ENCODE measurements at regions not wholly inside any gene's neighbourhood (a gene's known extent, or its start where the extent isn't known, plus 50 kb on each side); places are given as distances from the start of the nearest gene placed in this dataset.
"Not testable (repeated sequence)": the region's sequence is repeated elsewhere in the genome, so short reads cannot be mapped to it uniquely, and the experiment has no call there.

GRCh38 chr4:108427946-108428485 lies 192.4 kb upstream of the RPL34 start:
- TF ChIP-seq Cebpa-rat (IDR thresholded peaks at IDR 0.05), result no peak
- Histone ChIP-seq H3K36me3 (no peaks in the 10 kb centered on the region), H3K9ac (no peak overlapping the region)

GRCh38 chr4:108426493-108426892 lies 193.9 kb upstream of the RPL34 start:
- no peak overlapping the region for H3K4me2 ChIP-seq
- H3K27ac ChIP-seq, result no peak overlapping the region
- peaks cover 9 to 21% (median 15%) of the 10 kb centered on the region in 11 experiments; a peak in 18 of 22 replicates for H3K9me3 ChIP-seq (replicated peaks in 1 of 11)

More at GRCh38 chr4:108427946-108428485, 192.4 kb upstream of the RPL34 start:
- Histone ChIP-seq H3K27me3 (no peaks in the 10 kb centered on the region), H3K9me3 (replicated peaks in 1 of 11) (peaks cover 0 to 11% (median 4%) of the 10 kb centered on the region in 11 experiments; a peak in 11 of 22 replicates), H3K4me1 (peaks cover 0 to 51% (median 0%) of the 10 kb centered on the region in 10 experiments; a peak in 4 of 20 replicates), H3K4me3 (no peak overlapping the region), H4K20me1 (no peaks in the 10 kb centered on the region), H3K4me2 (peak overlapping the region in 1 of 11 experiments; percentile 8; a peak in 1 of 22 replicates), H3K27ac (no peak overlapping the region)

DNA sequence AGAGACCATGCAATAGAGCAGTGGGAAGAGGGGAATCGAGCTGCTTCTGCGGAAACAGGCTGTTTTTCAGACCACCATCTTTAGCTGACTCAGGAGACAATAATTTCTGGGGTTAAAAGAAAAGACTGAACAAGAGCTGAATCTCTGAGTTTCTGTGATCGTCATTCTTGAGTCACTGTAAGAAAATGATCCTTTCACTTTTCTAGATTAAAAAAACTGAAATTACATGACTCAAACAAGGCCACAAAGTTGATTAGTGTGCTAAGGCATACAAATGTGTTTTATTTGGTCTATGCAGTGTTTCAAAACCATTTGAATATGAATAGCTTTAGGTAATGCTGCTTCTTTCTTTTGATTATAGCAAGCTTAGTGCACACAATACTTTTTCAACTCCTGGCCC lies 194.4 kb upstream of the RPL34 start:
- no peak for TF ChIP-seq Cebpa-rat (IDR thresholded peaks at IDR 0.05)
- no peaks in the 10 kb centered on the region for H3K27me3 ChIP-seq
- H3K9me3 ChIP-seq (replicated peaks in 1 of 11), result peaks cover 9 to 21% (median 15%) of the 10 kb centered on the region in 11 experiments; a peak in 18 of 22 replicates
- no peak overlapping the region for H3K4me3 ChIP-seq
- H3K4me1 ChIP-seq, result peaks cover 0 to 32% (median 0%) of the 10 kb centered on the region in 10 experiments; a peak in 4 of 20 replicates
- H3K27ac ChIP-seq, result no peak overlapping the region
- H3K9ac ChIP-seq, result no peak overlapping the region
- no peak overlapping the region for H3K4me2 ChIP-seq
- H4K20me1 ChIP-seq, result no peaks in the 10 kb centered on the region
- H3K36me3 ChIP-seq, result no peaks in the 10 kb centered on the region

More at GRCh38 chr4:108426493-108426892, 193.9 kb upstream of the RPL34 start:
- peaks cover 0 to 37% (median 0%) of the 10 kb centered on the region in 10 experiments; a peak in 4 of 20 replicates for H3K4me1 ChIP-seq
- H3K27me3 ChIP-seq, result no peaks in the 10 kb centered on the region
- H3K4me3 ChIP-seq, result no peak overlapping the region
- no peaks in the 10 kb centered on the region for H4K20me1 ChIP-seq
- no peak overlapping the region for H3K9ac ChIP-seq
- H3K36me3 ChIP-seq, result no peaks in the 10 kb centered on the region
- no peak for TF ChIP-seq Cebpa-rat (IDR thresholded peaks at IDR 0.05)

DNA sequence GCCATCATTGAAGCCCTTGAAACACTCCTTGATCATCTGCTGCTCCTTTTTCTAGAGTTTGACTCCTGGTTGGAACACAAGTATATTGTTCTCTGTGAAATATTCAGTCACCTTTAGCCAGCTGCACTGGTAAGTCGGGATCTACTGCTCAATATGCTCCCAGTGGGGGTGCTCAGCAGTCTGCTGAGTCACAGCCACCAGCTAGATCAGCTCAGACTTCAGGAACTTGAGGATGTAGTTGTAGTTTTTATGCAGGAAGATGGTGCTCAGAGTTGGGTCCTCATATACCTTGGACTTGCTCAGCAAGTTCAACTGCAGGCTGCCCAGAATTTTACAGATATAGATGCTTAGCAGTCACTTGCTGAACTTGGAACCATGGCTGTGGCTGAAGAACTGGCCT lies 202.5 kb upstream of the RPL34 start:
- Histone ChIP-seq H3K9me3 (replicated peaks in 1 of 11) (peaks cover 8 to 18% (median 10%) of the 10 kb centered on the region in 11 experiments; a peak in 18 of 22 replicates), H3K27me3 (no peaks in the 10 kb centered on the region), H3K4me2 (0 out of 22 replicates have a peak overlapping the region, but pooled peaks of 1 of the 11 experiments have one; percentile 69), H4K20me1 (no peaks in the 10 kb centered on the region), H3K4me3 (no peak overlapping the region), H3K36me3 (no peaks in the 10 kb centered on the region), H3K27ac (no peak overlapping the region), H3K4me1 (peaks cover 0 to 20% (median 17%) of the 10 kb centered on the region in 10 experiments; a peak in 16 of 20 replicates), H3K9ac (no peak overlapping the region)
- no peak for TF ChIP-seq Cebpa-rat (IDR thresholded peaks at IDR 0.05)

- H4K20me1 ChIP-seq, result no peaks in the 10 kb centered on the region
- 0 out of 22 replicates have a peak overlapping the region, but pooled peaks of 1 of the 11 experiments have one; percentile 15 for H3K27ac ChIP-seq
- H3K36me3 ChIP-seq, result no peaks in the 10 kb centered on the region
- H3K9me3 ChIP-seq (replicated peaks in 1 of 11), result peaks cover 0 to 9% (median 0%) of the 10 kb centered on the region in 11 experiments; a peak in 7 of 22 replicates
- H3K9ac ChIP-seq, result no peak overlapping the region
- H3K27me3 ChIP-seq, result no peaks in the 10 kb centered on the region
- peak overlapping the region in 10 of 11 experiments; percentile 33 to 74 (median 59); a peak in 18 of 22 replicates for H3K4me2 ChIP-seq
- H3K4me1 ChIP-seq, result peaks cover 0 to 20% (median 17%) of the 10 kb centered on the region in 10 experiments; a peak in 16 of 20 replicates
- no peak for TF ChIP-seq Cebpa-rat (IDR thresholded peaks at IDR 0.05)
- H3K4me3 ChIP-seq, result no peak overlapping the region
Measured at GRCh38 chr4:108416831-108417230, 203.5 kb upstream of the RPL34 start.

DNA sequence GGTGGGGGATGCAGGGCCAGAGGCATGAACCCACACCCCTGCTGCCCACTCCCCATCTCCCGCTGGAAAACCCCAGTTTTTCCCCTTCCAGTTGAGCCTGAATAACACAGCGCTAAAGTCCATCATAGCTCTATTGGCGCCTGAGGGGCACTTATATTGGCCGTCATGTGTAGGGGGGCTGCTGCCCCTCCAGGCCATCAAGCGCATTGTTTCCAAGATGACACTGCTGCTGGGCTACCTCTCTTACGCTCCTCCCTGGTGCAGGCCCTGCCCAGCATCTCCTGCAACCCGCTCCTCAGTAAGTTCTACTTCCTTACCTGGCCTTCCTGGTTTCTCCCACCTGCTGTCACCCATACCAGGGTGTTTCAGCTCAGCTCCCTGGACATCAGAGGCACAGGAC lies 205.0 kb upstream of the RPL34 start:
- H4K20me1 ChIP-seq, result no peaks in the 10 kb centered on the region
- peaks cover 0 to 9% (median 0%) of the 10 kb centered on the region in 11 experiments; a peak in 4 of 22 replicates for H3K9me3 ChIP-seq (replicated peaks in 1 of 11)
- H3K4me3 ChIP-seq, result no peak overlapping the region
- no peak overlapping the region for H3K9ac ChIP-seq
- peaks cover 0 to 20% (median 17%) of the 10 kb centered on the region in 10 experiments; a peak in 16 of 20 replicates for H3K4me1 ChIP-seq
- no peaks in the 10 kb centered on the region for H3K27me3 ChIP-seq
- H3K36me3 ChIP-seq, result no peaks in the 10 kb centered on the region
- H3K27ac ChIP-seq, result no peak overlapping the region
- peak overlapping the region in 2 of 11 experiments; percentile 62 to 70; a peak in 5 of 22 replicates for H3K4me2 ChIP-seq
- no peak for TF ChIP-seq Cebpa-rat (IDR thresholded peaks at IDR 0.05)

DNA sequence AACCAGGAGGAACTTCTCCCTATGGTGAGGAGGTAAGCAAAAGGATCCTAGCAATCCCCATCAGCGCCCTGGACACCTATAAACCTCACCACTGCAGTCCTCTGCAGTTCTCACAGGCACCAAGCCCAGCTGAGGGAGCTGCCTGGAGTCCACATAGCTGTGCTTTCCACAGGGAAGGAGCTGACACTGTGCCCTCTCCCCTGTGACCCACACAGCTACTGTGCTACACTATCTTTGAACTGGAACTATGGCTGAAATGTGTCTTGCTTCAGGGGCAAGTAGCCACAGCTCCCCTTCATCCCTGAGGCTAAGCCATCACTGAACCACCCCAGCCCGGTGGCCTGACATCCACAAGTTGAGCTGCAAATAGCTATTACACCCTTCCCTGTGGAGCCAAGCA lies 208.5 kb upstream of the RPL34 start:
- Histone ChIP-seq H3K4me2 (no peak overlapping the region), H3K27me3 (no peaks in the 10 kb centered on the region), H3K36me3 (no peaks in the 10 kb centered on the region), H3K9me3 (replicated peaks in 1 of 11) (peaks cover 0 to 12% (median 2%) of the 10 kb centered on the region in 11 experiments; a peak in 6 of 22 replicates), H3K27ac (no peak overlapping the region), H4K20me1 (no peaks in the 10 kb centered on the region), H3K9ac (no peak overlapping the region), H3K4me1 (peaks cover 0 to 14% (median 12%) of the 10 kb centered on the region in 10 experiments; a peak in 16 of 20 replicates), H3K4me3 (no peak overlapping the region)
- TF ChIP-seq Cebpa-rat (IDR thresholded peaks at IDR 0.05), result no peak

DNA sequence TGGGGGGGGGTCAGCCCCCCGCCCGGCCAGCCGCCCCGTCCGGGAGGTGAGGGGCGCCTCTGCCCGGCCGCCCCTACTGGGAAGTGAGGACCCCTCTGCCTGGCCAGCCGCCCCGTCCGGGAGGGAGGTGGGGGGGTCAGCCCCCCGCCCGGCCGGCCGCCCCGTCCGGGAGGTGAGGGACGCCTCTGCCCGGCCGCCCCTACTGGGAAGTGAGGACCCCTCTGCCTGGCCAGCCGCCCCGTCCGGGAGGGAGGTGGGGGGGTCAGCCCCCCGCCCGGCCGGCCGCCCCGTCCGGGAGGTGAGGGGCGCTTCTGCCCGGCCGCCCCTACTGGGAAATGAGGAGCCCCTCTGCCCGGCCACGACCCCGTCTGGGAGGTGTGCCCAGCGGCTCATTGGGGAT lies 210.7 kb upstream of the RPL34 start:
- H3K4me2 ChIP-seq, H3K4me1 ChIP-seq, H3K36me3 ChIP-seq, H3K9ac ChIP-seq, H4K20me1 ChIP-seq, H3K27me3 ChIP-seq, H3K4me3 ChIP-seq, H3K27ac ChIP-seq: not testable (repeated sequence)
- peaks cover 0 to 21% (median 11%) of the 10 kb centered on the region in 11 experiments; a peak in 10 of 22 replicates for H3K9me3 ChIP-seq (replicated peaks in 1 of 11)

DNA sequence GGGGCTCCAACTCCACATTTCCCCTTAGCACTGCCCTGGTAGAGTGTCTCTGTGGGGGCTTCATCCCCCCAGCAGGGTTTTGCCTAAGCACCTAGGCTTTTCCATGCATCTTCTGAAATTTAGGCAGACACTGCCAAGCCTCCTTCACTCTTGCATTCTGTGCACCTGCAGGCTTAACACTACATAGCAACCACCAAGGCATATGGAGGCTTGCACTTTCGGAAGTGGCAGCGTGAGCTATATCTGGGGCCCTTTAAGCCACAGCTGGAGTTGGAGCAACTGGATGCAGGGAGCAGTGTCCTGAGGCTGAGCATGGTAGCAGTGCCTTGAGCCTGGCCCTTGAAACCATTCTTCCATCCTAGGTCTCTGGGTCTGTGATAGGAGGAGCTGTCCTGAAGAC lies 214.8 kb upstream of the RPL34 start:
- Histone ChIP-seq H3K4me2 (no peak overlapping the region), H4K20me1 (no peaks in the 10 kb centered on the region), H3K4me3 (no peak overlapping the region), H3K36me3 (no peaks in the 10 kb centered on the region), H3K4me1 (peaks cover 0 to 10% (median 0%) of the 10 kb centered on the region in 10 experiments; a peak in 2 of 20 replicates), H3K27me3 (no peaks in the 10 kb centered on the region), H3K9ac (no peak overlapping the region), H3K9me3 (replicated peaks in 1 of 11) (peaks cover 0 to 21% (median 11%) of the 10 kb centered on the region in 11 experiments; a peak in 10 of 22 replicates), H3K27ac (no peak overlapping the region)
- no peak for TF ChIP-seq Cebpa-rat (IDR thresholded peaks at IDR 0.05)
